GM12878 (cell line): ENCODE measurements at regions not wholly inside any gene's neighbourhood (a gene's known extent, or its start where the extent isn't known, plus 50 kb on each side); places are given as distances from the start of the nearest gene placed in this dataset.

Experiments
- ATAC-seq: fragments of 200-7000 bp; cut with Tn5 transposase; 3 replicates; pipeline ENCODE4 v1.9.1; 2020; ENCODE audit warnings: mild to moderate bottlenecking, moderate library complexity
- BruUV-seq: library from RNA; stranded (reverse); fragments of 400-500 nt; replicated peaks from 2 replicates; lab custom pipeline; 2021; lab: Mats Ljungman, UMichigan
- CTCF ChIA-PET: fragments of 300-600 bp; sonication (Branson Sonifier 250); formaldehyde crosslinking; extraction: SDS; loops from one replicate; lab custom pipeline; 2021; ENCODE audit warnings: inconsistent platforms; lab: Yijun Ruan, JAX
- POLR2A ChIA-PET: fragments of 350-600 bp; formaldehyde crosslinking; extraction: SDS; loops from one replicate; lab custom pipeline; 2021; ENCODE audit warnings: inconsistent platforms; lab: Charles Lee
- RAD21 ChIA-PET: fragments of 300-600 bp; sonication (Branson Sonifier 250); formaldehyde crosslinking; loops from one replicate; lab custom pipeline; 2023; ENCODE audit warnings: antibody characterized with exemption; ENCODE audit not compliant: unreplicated experiment; lab: Charles Lee
- SMC1A ChIA-PET: fragments of 300-600 bp; sonication (Branson Sonifier 250); formaldehyde crosslinking; loops from one replicate; lab custom pipeline; 2023; ENCODE audit not compliant: unreplicated experiment, uncharacterized antibody; lab: Charles Lee
- DNase-seq: peaks from one replicate; pipeline ENCODE4 v3.0.0-alpha.2; 2011; ENCODE audit warnings: low read depth, low spot score
- FAIRE-seq: peaks from 3 replicates; lab custom pipeline; 2011; peaks lifted over from hg19 to GRCh38; lab: Jason Lieb, UNC
- H2AFZ ChIP-seq: 2 replicates; pipeline ENCODE4 v1.6.0; 2011; ENCODE audit warnings: low read depth, low read length, control low read depth; ENCODE audit not compliant: control insufficient read depth
- H3K27ac ChIP-seq: 2 replicates; pipeline ENCODE4 v1.5.1; 2011; ENCODE audit warnings: control low read depth; ENCODE audit not compliant: control insufficient read depth, insufficient read depth
- H3K27me3 ChIP-seq, 2 experiments: replicated peaks in 1 of 2; 2 replicates each; pipeline versions ENCODE4 v1.6.0 to v1.6.1; 2011; ENCODE audit warnings: low read length in 1 of 2; ENCODE audit not compliant: control insufficient read depth in 2 of 2, insufficient read depth in 2 of 2
- H3K36me3 ChIP-seq, 2 experiments: 2 replicates each; pipeline ENCODE4 v1.5.1; 2011; ENCODE audit warnings: low read length in 1 of 2; ENCODE audit not compliant: control insufficient read depth in 2 of 2, insufficient read depth in 2 of 2
- H3K4me1 ChIP-seq: 2 replicates; pipeline ENCODE4 v1.6.1; 2011; ENCODE audit warnings: mild to moderate bottlenecking, low read length, moderate library complexity, mixed read lengths; ENCODE audit not compliant: control insufficient read depth, insufficient read depth
- H3K4me2 ChIP-seq: 2 replicates; pipeline ENCODE4 v1.6.0; 2011; ENCODE audit warnings: control low read depth; ENCODE audit not compliant: control insufficient read depth, insufficient read depth
- H3K4me3 ChIP-seq: fragments of 200-600 bp; sonication (generic); 2 replicates; pipeline ENCODE4 v1.5.1; 2016
- H3K79me2 ChIP-seq: 2 replicates; pipeline ENCODE4 v1.6.0; 2011; ENCODE audit warnings: low read length; ENCODE audit not compliant: control insufficient read depth, insufficient read depth
- H3K9ac ChIP-seq: 2 replicates; pipeline ENCODE4 v1.8.0; 2011; ENCODE audit warnings: low read length, control low read depth, mixed read lengths; ENCODE audit not compliant: control insufficient read depth, insufficient read depth
- H3K9me3 ChIP-seq: replicated peaks from 3 replicates; pipeline ENCODE4 v1.5.1; 2011; ENCODE audit warnings: mild to moderate bottlenecking, low read length; ENCODE audit not compliant: control insufficient read depth, insufficient read depth
- H4K20me1 ChIP-seq: 2 replicates; pipeline ENCODE4 v1.6.0; 2011; ENCODE audit not compliant: control insufficient read depth, insufficient read depth
- ASH2L ChIP-seq: fragments of 300-600, 200-600 bp; sonication (generic); IDR thresholded peaks from 2 replicates; pipeline ENCODE4 v1.6.1; 2017; ENCODE audit warnings: low read depth, mild to moderate bottlenecking, borderline replicate concordance
- EGR1 ChIP-seq, 2 experiments: IDR thresholded peaks; 1 replicate in 1 of 2; 2 replicates in 1 of 2; pipeline ENCODE4 v1.6.1; 2011 to 2012; ENCODE audit warnings: low read depth in 2 of 2, low read length in 2 of 2, borderline replicate concordance in 1 of 2, mild to moderate bottlenecking in 1 of 2, moderate library complexity in 1 of 2
- FOXK2 ChIP-seq: fragments of 450-650 bp; IDR thresholded peaks from 2 replicates; pipeline ENCODE4 v1.6.1; 2017; ENCODE audit warnings: mild to moderate bottlenecking, moderate library complexity
- HDAC2 ChIP-seq: fragments of 200-600 bp; sonication (generic); IDR thresholded peaks from 2 replicates; pipeline ENCODE4 v1.6.1; 2017
- NFYA ChIP-seq: IDR thresholded peaks from 2 replicates; pipeline ENCODE4 v1.6.1; 2011; ENCODE audit warnings: low read depth, mild to moderate bottlenecking, low read length, improper control_type of control experiment, borderline replicate concordance
- POU2F2 ChIP-seq: IDR thresholded peaks from 3 replicates; pipeline ENCODE4 v1.6.1; 2011; ENCODE audit warnings: low read depth, mild to moderate bottlenecking, low read length, borderline replicate concordance
- WGBS: methylation state at CpG from one replicate; pipeline ENCODE4 v1.1.6; 2016; ENCODE audit warnings: low lambda C conversion rate; ENCODE audit not compliant: insufficient replicate concordance, insufficient coverage; ENCODE audit errors: missing lambda C conversion rate; 5-methylcytosine and 5-hydroxymethylcytosine counted together
- in situ Hi-C: fragments of 300-500 bp; cut with MboI; formaldehyde crosslinking; loops from 9 replicates; pipeline ENCODE4 v1.14.3; 2018; ENCODE audit warnings: mixed read lengths
- intact Hi-C: fragments of 100-400 bp; cut with micrococcal nuclease; formaldehyde crosslinking; loops from one replicate; pipeline ENCODE4 v1.14.2; 2022; ENCODE audit not compliant: unreplicated experiment
- TF ChIP-seq, protein P1 (sequence below): IDR thresholded peaks from 2 replicates; pipeline ENCODE4 v1.6.1; 2011; ENCODE audit warnings: mild to moderate bottlenecking, low read depth, low read length, moderate library complexity; ENCODE audit not compliant: insufficient replicate concordance
- TF ChIP-seq, protein P2 (sequence below): fragments of 450-650 bp; formaldehyde crosslinking; IDR thresholded peaks from 2 replicates; pipeline ENCODE4 v1.5.0; 2022; ENCODE audit warnings: mild to moderate bottlenecking, missing genetic modification characterization
- TF ChIP-seq, protein P3 (sequence below): IDR thresholded peaks from 2 replicates; pipeline ENCODE4 v1.6.1; 2011; ENCODE audit warnings: low read depth, mild to moderate bottlenecking, low read length, moderate library complexity, borderline replicate concordance; ENCODE audit errors: extremely low read depth
- TF ChIP-seq, protein P4 (sequence below): fragments of 450-650 bp; formaldehyde crosslinking; IDR thresholded peaks from 2 replicates; pipeline ENCODE4 v1.4.0; 2020; ENCODE audit warnings: mild to moderate bottlenecking, moderate library complexity

DNA sequence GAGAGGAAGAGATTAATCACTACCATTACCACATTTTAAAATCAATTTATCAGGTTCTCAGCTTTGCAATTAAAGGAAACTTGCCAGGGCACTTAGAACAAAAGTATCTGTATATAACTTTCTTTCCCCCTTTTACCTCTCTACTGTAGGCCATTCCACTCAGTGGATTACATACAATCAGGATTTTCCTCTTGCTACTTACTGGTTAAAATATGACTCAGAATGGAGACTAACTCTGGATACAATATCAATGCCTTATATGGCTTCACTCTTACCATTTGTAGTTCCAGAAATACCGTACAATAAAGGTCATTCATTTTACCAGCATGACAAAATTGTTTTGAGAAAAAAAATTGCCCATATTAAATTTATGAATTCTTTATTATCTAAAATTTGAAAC, 706.8 kb downstream of the KCNA4 start:
- Histone ChIP-seq H3K4me3 (no peak overlapping the region), H3K27me3 (no peaks in the 10 kb centered on the region), H3K36me3 (no peaks in the 10 kb centered on the region), H3K4me2 (no peak overlapping the region), H3K27ac (no peak overlapping the region), H3K79me2 (no peaks in the 10 kb centered on the region), H3K4me1 (no peaks in the 10 kb centered on the region), H4K20me1 (no peaks in the 10 kb centered on the region), H3K9me3 (no peaks in the 10 kb centered on the region), H2AFZ (no peak overlapping the region), H3K9ac (no peak overlapping the region)
- WGBS = 0% methylated on average over 1 of the region's 1 CpG
- intact Hi-C loops (no loop called here), in situ Hi-C loops (no loop called here)
- TF ChIP-seq, protein P1, sequence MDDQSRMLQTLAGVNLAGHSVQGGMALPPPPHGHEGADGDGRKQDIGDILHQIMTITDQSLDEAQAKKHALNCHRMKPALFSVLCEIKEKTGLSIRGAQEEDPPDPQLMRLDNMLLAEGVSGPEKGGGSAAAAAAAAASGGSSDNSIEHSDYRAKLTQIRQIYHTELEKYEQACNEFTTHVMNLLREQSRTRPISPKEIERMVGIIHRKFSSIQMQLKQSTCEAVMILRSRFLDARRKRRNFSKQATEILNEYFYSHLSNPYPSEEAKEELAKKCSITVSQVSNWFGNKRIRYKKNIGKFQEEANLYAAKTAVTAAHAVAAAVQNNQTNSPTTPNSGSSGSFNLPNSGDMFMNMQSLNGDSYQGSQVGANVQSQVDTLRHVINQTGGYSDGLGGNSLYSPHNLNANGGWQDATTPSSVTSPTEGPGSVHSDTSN = no peak
- TF ChIP-seq ASH2L = no peak
- TF ChIP-seq EGR1 (IDR thresholded peaks at IDR 0.05; ENCODE audit: borderline replicate concordance in 1 of 2, low read depth in 2 of 2, low read length in 2 of 2) = no peak
- TF ChIP-seq, protein P2, sequence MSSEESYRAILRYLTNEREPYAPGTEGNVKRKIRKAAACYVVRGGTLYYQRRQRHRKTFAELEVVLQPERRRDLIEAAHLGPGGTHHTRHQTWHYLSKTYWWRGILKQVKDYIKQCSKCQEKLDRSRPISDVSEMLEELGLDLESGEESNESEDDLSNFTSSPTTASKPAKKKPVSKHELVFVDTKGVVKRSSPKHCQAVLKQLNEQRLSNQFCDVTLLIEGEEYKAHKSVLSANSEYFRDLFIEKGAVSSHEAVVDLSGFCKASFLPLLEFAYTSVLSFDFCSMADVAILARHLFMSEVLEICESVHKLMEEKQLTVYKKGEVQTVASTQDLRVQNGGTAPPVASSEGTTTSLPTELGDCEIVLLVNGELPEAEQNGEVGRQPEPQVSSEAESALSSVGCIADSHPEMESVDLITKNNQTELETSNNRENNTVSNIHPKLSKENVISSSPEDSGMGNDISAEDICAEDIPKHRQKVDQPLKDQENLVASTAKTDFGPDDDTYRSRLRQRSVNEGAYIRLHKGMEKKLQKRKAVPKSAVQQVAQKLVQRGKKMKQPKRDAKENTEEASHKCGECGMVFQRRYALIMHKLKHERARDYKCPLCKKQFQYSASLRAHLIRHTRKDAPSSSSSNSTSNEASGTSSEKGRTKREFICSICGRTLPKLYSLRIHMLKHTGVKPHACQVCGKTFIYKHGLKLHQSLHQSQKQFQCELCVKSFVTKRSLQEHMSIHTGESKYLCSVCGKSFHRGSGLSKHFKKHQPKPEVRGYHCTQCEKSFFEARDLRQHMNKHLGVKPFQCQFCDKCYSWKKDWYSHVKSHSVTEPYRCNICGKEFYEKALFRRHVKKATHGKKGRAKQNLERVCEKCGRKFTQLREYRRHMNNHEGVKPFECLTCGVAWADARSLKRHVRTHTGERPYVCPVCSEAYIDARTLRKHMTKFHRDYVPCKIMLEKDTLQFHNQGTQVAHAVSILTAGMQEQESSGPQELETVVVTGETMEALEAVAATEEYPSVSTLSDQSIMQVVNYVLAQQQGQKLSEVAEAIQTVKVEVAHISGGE (CRISPR knock-in tag) = no peak
- TF ChIP-seq FOXK2 = no peak
- TF ChIP-seq, protein P3, sequence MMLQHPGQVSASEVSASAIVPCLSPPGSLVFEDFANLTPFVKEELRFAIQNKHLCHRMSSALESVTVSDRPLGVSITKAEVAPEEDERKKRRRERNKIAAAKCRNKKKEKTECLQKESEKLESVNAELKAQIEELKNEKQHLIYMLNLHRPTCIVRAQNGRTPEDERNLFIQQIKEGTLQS = no peak
- no peak for TF ChIP-seq HDAC2
- TF ChIP-seq NFYA = no peak
- no peak for TF ChIP-seq POU2F2
- TF ChIP-seq, protein P4, sequence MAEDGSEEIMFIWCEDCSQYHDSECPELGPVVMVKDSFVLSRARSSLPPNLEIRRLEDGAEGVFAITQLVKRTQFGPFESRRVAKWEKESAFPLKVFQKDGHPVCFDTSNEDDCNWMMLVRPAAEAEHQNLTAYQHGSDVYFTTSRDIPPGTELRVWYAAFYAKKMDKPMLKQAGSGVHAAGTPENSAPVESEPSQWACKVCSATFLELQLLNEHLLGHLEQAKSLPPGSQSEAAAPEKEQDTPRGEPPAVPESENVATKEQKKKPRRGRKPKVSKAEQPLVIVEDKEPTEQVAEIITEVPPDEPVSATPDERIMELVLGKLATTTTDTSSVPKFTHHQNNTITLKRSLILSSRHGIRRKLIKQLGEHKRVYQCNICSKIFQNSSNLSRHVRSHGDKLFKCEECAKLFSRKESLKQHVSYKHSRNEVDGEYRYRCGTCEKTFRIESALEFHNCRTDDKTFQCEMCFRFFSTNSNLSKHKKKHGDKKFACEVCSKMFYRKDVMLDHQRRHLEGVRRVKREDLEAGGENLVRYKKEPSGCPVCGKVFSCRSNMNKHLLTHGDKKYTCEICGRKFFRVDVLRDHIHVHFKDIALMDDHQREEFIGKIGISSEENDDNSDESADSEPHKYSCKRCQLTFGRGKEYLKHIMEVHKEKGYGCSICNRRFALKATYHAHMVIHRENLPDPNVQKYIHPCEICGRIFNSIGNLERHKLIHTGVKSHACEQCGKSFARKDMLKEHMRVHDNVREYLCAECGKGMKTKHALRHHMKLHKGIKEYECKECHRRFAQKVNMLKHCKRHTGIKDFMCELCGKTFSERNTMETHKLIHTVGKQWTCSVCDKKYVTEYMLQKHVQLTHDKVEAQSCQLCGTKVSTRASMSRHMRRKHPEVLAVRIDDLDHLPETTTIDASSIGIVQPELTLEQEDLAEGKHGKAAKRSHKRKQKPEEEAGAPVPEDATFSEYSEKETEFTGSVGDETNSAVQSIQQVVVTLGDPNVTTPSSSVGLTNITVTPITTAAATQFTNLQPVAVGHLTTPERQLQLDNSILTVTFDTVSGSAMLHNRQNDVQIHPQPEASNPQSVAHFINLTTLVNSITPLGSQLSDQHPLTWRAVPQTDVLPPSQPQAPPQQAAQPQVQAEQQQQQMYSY = no peak
- no TSS peak for BruUV-seq
- ChIA-PET RAD21 (interaction anchor here (1.3 kb wide), 1 partner anchor 21 kb away, joined by 3 read pairs; no protein-coding TSS in a partner anchor), POLR2A (no interaction called here), CTCF (interaction anchor here (1.4 kb wide), 1 partner anchor 19 kb away, joined by 10 read pairs; no protein-coding TSS in a partner anchor), SMC1A (no interaction called here)
- DNase-seq (no peak), FAIRE-seq (no peak), ATAC-seq (no peak)
